ENCODE measurements at regions not wholly inside any gene's neighbourhood (a gene's known extent, or its start where the extent isn't known, plus 50 kb on each side); places are given as distances from the start of the nearest gene placed in this dataset.
"Not testable (repeated sequence)": the region's sequence is repeated elsewhere in the genome, so short reads cannot be mapped to it uniquely, and the experiment has no call there.

DNA sequence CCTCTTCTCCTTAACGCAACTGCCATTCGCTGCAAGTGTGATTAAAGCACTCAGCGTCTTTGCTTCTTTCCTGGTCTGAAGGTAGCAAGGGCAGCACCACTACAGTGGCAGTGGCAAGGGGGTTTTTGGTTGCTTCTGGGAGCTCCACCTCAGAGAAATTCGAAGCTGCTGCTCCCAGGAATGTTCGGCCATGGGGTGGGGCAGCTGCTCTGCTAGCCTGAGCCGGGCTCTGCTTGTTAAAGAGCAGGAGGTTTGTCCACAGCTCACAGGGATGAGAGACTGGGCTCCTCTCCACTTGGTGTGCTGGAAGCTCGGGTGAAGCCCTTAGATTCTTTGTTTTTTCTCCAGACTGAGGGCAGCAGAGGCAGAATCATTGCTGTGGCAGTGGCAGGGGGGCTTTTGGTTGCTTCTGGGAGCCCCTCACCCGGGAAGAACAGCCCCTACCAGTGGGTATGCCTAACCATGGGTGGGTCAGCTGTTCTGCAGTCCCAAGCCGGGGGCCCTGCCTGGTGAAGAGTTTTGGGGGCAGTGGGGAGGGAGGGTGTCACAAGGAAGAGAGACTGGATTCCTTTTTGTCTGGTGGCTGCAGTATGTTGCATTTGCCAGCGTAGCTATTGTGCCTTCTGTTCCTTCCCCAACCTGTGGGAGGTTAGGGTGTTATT is 340.2 kb downstream of the AEBP2 start:
- DNase-seq, result no peak

DNA sequence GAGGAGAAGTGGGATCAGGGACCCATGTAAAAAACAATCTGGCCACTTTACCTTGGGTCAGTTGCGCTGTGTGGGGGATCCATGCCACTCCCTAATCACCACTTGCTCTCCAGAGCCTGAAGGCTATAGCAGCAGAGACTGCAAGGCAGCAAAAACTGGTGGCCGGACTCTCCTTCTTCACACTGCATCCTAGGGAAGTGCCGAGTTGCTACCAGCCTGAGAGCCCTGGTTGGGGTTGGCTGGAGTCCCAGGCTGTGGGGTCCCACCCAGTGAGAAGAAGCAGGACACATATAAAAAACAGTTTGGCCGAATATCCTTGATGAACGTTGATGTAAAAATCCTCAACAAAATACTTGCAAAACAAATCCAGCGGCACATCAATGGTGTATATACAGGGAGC is 341.2 kb downstream of the AEBP2 start:
- no peak for DNase-seq

DNA sequence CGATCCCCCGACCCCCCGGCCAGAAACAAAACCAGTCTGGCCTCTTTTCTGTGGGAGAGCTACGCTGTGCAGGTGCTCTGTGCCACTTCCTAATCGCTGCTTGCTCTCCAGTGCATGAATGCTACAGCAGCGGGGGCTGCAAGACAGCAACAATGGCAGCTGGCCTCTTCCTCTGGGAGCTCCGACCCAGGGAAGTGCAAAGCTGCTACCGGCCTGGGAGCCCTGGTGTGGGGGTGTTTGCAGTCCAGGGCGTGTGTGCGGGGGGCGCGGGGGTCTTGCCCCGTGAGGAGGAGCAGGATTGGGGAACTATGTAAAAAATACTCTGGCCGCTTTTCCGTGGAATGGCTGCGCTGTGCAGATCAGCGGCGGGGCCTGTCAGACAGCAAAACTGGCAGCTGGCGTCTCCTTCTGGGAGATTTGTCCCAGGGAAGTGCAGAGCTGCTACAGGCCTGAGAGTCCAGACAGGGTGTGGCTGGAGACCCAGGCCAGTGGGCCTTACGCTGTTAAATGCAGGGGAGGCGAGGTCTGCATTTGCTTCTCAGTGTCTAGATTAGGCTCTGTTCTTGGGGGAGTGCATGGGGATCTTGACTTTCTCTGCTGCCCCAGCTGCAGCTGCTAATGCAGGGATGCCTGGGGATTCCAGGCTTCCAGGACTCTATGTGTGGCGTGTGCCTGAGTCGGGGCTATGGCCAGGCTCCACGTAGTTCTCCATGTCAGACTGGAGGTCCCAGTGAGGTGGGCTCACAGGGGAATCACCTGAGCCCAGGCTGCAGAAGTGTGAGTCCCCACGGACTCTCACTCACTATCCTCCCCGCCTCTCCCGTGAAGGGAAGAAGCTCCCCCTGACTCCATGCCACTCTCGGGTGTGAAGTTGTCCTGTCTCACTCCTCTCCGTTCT is 344.5 kb downstream of the AEBP2 start:
- DNase-seq, result no peak

DNA sequence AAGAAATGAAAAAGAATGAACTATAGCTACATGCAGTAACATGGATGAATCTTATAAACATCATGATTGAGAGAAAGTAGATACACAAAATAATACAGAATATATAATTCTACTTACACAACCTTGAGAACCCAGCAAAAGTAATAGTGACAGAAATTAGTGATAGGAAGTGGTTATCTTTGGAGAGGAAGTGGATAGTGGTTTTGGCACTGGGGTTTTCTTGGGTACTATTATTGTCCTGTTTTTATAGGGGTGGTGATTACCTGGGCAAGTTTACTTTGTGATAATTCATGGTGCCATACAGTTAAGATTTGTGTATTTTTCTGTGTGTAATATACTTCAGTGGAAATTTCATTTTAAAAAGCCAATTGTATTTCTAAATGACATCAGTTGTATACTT is 352.7 kb downstream of the AEBP2 start:
- DNase-seq, result peak; percentile 42

DNA sequence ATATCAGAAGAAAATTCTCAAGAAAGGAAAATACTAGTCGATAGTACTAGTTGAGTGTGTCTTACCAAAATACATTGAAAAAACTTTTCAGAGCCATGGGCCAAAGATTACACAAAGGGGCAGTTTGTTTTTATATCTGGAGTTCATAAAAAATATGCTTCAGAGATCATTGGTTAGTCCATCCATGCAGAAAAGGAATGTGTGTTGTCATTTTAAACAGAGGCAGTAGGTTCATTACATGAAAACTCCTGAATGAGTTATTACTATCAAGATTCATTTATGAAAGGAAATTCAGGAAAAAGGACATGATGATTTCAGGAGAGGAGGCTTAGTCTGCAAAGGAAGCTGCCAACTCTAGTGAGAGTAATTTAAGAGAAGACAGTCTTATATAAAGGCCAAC is 354.8 kb downstream of the AEBP2 start:
- no peak for DNase-seq

GRCh38 chr12:19799216-19799615 is 359.9 kb downstream of the AEBP2 start:
- no peak for DNase-seq

DNA sequence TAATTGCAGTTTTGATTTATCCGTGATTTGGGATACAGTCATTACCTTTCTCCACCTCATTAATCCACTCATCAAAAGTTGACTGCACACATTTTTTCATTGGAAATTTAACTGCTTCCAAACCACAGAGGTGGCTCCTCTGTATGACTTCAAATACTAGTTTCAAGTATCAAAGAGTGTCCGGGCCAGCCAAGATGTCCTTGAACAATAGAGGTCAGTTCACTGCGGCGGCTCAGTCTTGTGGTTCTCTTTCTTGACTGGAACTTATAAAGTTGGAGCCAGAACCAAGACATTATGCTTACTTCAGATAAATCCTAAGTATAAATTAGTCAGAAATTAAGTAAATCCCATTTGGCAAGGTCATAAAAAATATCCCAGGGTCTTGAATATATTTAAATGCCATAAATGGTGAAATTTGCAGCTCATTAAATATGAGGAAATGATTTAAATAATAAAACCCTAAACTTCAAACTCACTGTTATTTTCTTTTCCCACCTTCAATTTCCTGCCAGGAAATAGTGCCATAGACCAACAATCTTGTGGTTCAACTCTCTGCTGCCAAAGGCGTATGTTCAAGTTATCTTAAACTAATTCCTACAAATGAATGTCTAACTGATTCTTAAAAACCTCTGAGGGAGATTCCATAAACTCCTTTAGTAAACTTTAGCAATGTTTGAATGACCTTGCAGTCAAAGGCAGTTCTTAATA is 360.8 kb downstream of the AEBP2 start:
- no peak for DNase-seq

- DNase-seq, result no peak
These were observed 361.6 kb downstream of the AEBP2 start for GRCh38 chr12:19800884-19801283.

- no peak for DNase-seq
These were observed 362.6 kb downstream of the AEBP2 start for GRCh38 chr12:19801941-19802340.

GRCh38 chr12:19802915-19803314 is 363.6 kb downstream of the AEBP2 start:
- DNase-seq, result no peak

DNA sequence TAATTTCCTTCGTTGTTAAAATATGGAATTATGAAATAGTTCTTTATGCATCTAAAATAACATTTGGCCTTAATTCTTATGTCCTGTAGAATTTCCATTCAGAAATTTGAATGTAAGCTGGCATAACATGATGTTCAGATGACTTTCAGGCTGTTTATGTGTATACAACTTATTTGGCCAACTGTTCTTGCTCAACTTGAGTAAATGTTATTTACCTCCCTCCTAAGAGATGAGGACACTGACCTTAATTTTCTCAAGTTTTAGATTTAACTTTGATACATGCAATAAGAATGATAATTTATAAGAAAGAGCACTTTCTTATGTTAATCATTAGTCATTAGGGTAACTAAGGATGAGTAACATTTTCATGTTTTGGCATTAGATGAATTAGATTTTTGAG is 365.4 kb downstream of the AEBP2 start:
- no peak for DNase-seq

DNA sequence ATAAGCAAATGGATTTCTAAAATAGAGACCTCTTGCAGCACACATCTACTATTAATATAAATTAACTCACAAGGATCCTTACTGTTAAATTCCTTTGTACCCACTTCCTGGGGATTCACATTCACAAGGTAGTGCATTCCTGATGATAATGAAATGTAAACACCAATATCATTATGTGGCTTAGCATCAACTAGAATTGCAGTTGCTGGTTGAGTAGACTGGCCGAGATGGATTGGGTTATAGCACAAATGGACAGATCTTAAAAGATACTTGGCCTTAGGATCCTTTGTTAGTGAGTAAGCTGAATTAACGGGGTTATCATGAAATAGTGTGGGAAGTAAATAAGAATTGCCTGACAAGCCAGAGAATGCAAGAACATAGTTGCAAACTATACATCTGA is 369.1 kb downstream of the AEBP2 start:
- DNase-seq, result no peak

- DNase-seq, result no peak
These were observed 370.9 kb downstream of the AEBP2 start for GRCh38 chr12:19810213-19810612.

DNA sequence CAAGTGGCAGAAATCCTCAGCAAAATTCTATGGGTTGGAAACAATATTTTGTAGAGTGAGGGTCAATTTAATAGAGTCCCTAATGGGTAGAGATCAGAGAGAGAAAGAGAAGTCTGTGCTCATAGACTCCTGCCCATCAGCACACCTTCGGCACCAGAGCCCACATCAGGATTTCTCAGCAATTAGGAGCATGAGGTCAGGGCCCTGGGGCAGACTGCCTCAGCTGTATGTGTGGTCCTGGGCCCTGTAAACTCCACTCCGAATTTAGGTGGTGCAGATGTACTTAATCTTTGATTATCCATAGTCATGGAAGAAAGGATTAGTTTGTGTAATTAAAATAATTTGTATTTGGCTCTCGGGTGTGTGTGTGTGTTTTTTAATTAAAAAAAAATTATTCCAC is 372.6 kb downstream of the AEBP2 start:
- no peak for DNase-seq

DNA sequence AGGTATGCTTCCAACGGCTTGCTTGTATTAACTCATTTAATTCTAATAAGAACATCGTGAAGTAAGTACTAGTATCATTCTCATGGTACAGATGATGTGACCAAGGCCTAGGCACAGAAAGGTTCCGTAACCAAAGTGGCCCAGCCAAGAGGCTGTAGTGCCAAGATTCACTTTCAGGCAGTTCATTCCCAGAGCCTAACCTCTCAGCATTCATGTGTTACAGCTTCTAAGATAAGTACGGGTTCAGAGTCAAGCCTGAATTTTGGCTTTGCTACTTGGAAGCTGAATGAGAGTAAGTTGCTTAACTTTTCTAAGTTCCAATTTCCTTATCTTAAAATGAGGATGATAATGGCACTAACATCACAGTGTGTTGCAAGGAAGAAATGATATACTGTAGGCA is 379.9 kb downstream of the AEBP2 start:
- no peak for DNase-seq

DNA sequence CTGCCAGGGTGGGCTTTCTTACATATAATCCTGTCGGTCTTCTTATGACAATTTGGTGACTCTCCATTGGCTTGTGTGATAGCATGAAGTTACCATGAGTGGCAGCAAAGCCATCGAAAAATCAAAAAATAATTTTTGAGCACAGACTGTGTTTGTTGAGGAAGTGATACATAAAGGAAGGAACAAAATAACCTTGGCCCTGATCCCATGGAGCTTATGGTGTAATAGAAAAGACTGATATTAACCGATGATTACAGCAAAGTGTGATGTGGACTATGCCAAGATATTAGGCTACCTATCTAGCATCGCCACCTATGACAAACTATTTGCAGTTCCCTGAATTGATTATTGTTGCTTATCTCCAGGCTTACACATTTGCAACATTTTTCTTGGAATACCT is 383.2 kb downstream of the AEBP2 start:
- DNase-seq, result no peak

- not testable (repeated sequence) for DNase-seq
These were observed 384.0 kb downstream of the AEBP2 start for GRCh38 chr12:19823326-19823725.

- no peak for DNase-seq
These were observed 387.8 kb downstream of the AEBP2 start for GRCh38 chr12:19826980-19827550.

DNA sequence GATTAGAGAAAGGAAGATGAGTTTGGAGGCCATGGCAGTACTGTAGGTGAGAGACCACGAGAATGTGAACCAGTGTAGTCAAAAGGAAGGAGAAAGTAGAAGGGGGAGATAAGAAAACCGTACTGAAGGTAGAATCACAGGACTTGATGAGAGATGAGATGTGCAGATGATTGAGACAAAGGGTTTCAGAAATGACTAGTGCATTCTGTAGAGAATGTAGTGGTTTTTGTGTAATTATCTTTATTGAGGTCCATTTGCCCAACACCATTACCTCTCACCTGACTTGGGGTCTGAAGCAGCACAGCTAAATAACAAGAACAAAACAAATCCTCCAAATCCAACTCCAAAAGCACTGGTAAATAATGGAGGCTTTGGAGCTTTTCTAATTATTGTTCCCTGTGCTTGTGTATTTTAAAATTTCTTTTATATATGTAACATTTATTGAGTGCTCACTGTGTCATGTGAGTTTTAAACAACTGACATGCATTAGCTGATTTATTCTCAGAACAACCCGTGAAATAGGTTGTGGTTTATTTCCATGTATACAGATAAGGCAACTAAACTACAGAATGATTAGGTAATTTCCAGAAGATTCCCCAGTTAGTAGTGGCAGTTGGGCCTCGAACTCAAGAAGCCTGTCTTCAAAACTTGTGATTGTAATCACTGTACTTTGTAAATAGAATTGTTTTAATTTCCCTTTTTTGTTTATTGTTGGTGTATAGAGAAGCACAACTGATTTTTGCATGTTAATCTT is 390.0 kb downstream of the AEBP2 start:
- DNase-seq, result no peak

DNA sequence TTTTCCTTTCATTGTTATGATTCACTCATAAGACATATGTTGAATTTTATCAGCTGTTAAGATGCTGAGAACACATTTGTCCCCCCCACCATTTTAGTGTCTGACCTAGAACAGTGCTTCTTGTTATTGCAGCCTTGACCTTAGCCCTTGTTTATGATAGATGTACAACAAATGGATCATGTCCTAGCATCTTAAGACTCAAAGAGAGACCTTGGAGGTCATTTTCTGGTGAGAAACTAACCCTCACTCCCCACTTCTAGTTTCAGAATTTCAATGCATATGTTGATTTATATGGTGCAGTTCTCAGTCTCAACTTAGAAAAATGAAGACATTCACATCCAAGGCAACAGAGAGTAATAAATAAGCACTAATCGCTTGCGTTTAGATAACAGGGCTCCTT is 391.2 kb downstream of the AEBP2 start:
- DNase-seq, result no peak

DNA sequence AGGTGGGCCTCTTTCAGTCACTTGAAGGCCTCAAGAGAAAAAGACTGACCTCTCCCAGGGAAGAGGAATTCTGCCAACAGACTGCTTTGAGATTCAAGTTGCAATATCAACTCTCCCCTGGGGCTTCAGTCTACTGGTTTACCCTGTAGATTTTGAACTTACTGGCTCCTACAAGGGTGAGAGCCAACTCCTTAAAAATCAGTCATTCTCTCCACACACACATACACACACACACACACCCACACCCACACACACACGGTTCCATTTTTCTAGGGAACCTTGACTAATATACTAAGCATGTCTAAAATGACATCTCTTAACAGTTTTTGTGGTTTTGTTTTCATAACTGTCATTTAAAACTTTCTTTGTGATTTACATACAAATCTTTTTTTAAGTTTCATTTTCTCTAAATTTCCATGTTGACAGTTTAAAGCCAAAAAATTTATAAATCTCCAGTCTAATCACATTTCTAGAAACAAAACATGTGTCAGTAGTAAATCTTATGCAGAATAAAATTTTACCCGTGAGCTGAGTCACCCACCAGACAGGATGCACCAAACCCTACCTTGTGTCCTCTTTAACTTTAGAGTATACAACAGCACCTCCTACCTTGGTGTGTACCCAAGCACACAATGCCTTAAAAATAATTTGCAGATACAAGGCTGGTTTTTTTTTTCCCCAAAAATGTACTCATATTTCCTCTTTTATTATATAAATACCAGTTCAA is 394.6 kb downstream of the AEBP2 start:
- DNase-seq, result peak; percentile 2

- no peak for DNase-seq
These were observed 395.3 kb downstream of the AEBP2 start for GRCh38 chr12:19834592-19834991.

Measured in CD4-positive, alpha-beta T cell treated with Interleukin-17A for 1 hour (primary cell).